GM19240 (cell line): ENCODE measurements at regions not wholly inside any gene's neighbourhood (a gene's known extent, or its start where the extent isn't known, plus 50 kb on each side); places are given as distances from the start of the nearest gene placed in this dataset.
"Not testable (repeated sequence)": the region's sequence is repeated elsewhere in the genome, so short reads cannot be mapped to it uniquely, and the experiment has no call there.

Source experiments
- DNase-seq: peaks from one replicate; pipeline ENCODE4 v3.0.0; 2011; ENCODE audit warnings: low spot score; ENCODE audit not compliant: insufficient read length

DNA sequence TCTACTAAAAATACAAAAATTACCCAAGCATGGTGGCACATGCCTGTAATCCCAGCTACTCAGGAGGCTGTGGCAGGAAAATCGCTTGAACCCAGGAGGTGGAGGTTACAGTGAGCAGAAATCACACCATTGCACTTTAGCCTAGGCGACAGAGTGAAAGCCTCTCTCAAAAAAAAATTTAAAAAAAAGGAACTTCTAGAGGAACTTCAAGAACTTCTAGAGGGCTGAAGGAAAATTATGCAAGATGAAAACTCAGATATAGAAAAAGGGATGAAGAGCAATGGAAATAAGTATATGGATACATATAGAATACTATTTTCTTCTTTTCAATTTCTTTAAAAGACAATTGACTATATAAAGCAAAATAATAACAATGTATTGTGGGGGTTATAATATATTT, 51.2 kb upstream of the PRR5 start:
- no peak for DNase-seq

DNA sequence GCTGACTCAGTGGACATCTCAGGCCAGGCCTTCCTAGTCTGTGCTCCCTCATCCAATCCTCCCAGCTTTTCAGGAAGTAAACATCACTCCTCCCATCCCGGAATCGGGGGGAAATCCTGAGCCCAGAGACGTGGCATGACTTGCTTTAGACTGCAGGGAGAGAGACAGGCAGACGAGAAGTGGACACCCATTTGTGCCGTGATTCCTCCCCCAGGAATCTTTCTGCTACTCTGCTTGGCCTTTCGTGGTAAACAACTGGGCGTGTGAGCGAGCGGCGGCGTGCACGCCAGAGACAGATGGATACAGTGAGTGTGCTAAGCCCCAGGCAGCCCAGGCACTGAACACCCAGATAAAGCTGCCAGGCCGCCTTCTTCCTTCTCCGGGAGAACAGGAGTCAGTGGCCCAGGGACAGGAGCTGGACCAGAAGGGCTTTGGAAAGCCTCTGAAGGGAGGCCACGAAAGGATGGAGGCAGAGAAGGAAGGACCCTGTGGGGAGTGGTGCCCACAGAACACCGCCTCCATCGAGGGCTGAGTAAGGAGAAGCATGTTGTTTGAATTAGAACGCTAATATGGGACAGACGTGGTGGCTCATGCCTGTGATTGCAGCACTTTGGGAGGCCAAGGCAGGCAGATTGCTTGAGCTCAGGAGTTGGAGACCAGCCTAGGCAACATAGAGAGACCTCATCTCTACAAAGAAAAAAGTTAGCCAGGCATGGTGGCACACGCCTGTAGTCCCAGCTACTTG, 53.0 kb upstream of the PRR5 start:
- DNase-seq, result no peak

DNA sequence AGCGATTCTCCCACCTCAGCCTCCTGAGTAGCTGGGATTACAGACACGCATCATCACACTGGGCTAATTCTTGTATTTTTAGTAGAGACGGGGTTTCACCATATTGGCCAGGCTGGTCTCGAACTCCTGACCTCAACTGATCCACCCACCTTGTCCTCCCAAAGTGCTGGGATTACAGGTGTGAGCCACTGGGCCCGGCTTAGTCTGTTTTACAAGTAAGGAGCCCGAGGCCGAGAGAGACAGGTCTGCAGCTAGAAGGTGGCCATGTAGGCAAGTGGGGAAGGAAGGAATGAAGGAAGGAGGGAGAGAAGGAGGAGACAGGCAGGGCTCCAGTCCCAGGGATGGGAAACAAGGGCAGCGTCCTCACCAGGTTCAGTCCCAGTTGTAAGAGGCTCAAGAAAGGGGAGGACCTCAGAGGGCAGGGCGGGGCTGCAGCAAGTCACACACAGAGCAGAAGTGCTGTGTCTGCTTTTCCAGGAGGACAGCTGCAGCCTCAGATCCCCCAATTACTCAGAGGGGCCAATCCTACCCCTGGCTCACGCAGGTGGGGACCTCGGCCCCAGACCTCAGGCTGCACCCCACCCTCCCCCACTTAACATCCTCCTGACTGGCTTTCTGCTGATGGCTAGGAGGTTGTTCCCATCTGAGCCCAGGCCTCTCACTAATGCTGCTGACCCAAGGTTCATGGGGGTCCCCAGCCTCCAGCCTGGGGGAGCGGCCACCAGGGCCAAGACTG, 53.8 kb upstream of the PRR5 start:
- no peak for DNase-seq

DNA sequence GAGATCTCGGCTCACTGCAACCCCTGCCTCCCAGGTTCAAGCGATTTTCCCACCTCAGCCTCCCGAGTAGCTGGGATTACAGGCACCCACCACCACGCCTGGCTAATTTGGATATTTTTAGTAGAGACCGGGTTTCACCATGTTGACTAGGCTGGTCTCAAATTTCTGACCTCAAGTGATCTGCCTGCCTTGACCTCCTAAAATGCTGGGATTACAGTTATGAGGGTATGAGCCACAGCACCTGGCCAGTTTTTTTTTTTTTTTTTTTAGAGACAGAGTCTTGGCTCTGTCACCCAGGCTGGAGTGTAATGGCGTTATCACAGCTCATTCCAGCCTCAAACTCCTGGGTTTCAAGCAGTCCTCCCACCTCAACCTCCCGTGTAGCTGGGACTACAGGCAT, 54.9 kb upstream of the PRR5 start:
- no peak for DNase-seq

DNA sequence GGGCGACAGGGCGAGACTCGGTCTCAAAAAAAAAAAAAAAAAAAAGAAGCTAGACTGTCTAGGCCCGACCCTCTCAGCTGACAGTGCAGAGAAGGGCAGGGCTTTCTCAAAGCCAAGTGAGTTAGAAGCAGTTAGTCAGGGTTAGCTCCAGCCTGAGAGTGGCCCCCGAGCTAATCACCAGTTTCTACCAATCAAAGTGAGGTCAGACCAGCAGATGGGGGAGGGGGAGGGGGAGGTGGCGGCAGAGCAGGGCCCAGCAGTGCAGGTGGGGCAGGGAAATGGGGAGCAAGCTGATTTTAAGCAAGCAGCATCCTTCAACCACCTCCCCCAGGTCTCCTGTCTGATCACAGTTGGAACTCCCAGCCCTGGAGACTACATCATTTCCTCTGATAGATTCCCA, 55.3 kb upstream of the PRR5 start:
- no peak for DNase-seq

DNA sequence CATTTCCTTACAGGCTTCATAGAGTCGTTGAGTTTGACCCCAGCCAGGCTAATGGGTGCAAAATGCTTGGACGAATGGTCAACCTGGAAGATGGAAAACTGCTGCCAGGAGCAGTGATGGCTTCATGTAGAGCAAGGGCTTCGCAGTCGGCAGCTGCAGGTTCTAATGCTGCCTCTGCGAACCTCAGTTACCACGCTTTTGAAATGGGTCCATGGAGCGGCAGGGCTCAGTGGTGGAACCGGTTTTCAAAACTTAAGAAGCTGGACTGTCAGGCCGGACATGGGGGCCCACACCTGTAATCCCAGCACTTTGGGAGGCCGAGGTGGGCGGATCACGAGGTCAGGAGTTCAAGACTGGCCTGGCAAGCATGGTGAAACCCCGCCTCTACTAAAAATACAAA, 55.9 kb upstream of the PRR5 start:
- DNase-seq, result no peak

DNA sequence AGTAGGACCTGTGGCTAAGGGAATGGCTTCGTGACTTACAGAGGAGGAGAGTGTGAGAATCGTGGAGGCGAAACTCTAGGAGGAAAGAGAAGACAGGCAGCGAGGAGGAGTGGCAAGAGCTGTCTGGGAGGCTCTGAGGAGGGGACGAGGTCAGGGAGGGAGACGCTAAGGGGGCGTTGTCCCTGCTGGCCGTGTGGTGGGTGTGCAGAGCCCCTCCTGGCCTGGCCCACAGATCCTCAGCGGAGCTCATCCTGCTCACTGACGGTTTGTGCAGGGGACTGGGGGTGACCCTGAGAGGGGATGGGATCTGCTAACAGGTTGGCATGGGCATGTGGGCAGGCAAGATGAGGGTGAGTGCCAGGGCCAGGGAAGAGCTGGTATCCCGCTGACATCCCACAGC, 56.5 kb upstream of the PRR5 start:
- no peak for DNase-seq

DNA sequence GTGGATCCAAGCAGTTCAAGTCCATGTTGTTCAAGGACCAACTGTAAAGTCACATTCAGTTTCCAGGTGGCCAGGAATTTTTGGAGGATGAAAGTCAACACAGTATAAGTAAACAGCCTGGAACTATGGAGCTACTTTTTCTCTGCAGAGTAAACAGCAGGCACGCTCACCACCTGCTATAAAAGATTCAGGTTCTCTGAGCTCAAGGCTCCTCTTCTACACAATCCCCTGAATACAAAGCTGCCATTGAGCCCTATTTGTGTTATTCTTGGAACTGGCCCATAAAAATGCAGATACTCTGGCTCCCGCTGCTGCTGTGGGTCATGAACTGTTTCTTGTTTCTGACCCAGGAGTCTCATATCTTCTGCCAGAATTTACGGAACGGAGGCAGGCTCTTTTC, 56.9 kb upstream of the PRR5 start:
- no peak for DNase-seq

DNA sequence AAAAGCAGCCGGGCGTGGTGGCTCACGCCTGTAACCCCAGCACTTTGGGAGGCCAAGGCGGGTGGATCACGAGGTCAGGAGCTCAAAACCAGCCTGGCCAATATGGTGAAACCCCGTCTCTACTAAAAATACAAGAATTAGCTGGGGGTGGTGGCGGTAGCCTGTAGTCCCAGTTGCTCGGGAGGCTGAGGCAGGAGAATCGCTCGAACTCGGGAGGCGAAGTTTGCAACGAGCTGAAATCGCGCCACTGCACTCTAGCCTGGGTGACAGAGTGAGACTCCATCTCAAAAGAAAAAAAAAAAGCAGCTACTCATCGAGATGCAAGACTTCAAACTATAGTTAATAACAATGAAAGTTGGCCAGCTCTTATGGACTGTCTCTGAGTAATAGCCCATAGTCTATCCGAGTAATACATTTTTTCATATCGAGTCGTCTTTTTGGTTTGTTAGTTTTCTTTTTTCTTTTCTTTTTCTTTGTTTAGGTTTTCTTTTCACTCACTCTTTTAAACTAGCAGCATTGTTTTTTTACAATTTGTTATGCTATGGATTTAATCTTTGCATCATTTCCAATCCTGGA, 58.4 kb upstream of the PRR5 start:
- DNase-seq, result not testable (repeated sequence)

DNA sequence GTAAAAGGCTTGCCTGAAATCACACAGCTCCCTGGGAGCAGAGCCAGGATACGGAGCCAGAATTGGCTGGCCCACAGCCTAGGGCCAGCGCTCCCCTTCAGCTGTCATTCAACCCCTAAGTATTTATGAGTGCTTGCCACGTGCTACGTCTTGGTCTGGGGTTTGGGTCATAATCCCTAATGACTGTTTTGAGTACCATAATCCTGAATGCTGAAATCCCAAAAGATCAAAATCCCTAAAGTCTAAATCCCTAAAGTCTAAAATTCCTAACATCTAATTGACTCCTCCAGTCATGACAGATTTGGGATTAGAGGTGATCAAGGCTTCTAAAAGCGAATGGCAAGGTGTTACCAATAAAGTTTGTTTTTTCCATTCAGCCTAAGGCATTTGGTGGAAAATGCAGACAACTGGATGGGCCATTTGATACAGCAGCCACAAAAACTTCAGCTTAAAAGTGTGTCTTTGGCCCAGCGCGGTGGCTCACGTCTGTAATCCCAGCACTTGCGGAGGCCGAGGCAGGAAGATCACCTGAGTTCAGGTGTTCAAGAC, 59.8 kb upstream of the PRR5 start:
- no peak for DNase-seq

DNA sequence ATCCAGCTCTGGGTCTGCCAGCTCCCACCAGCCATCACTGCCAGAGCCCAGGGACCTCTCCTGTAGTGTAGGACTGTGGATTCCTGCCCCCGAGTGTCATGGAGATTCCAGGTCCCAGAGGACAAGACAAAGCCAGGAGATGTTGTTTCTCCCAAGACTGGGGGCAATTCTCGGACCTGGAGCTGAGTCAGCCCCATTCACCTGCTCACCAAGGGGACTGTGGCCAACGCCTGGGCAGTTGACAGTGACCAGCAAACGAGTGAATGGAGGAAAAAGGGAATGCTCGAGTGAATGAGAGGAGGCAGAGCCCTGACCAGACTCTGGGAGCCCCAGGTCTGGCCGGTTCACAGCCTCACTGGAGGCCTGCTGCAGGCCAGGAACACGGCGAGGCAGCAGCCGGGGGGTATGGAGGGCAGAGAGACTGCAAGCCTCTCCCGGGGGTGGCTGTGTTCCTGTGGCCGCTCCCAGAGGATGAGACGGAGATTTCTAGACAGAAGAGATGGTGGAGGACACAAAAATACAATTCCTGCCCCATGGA, 61.3 kb upstream of the PRR5 start:
- no peak for DNase-seq

DNA sequence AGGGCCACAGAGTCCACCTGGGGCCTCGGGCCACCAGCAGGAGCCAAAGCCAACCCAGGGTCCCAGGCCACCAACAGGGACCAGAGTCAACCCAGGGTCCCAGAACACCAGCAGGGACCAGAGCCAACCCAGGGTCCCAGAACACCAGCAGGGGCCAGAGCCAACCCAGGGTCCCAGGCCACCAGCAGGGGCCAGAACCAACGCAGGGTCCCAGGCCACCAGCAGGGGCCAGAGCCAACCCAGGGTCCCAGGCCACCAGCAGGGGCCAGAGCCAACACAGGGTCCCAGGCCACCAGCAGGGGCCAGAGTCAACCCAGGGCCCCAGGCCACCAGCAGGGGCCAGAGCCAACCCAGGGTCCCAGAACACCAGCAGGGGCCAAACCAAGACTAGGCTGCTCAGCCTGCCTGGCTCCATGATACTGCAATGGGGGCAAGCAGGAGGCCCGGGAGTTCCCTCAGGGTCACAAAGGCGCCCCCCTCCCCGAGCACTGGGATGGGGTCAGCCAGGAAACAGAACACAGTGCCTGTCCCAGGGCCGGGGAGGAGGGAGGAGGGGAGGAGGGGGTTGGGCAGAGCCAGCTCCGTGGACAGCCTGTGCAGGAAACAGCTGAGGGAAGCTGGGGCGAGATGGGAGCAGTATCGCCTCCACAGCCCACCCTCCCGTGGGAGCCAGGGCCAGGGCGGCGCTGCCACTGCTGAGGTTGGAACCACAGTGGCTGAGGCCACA, 62.0 kb upstream of the PRR5 start:
- DNase-seq, result no peak

DNA sequence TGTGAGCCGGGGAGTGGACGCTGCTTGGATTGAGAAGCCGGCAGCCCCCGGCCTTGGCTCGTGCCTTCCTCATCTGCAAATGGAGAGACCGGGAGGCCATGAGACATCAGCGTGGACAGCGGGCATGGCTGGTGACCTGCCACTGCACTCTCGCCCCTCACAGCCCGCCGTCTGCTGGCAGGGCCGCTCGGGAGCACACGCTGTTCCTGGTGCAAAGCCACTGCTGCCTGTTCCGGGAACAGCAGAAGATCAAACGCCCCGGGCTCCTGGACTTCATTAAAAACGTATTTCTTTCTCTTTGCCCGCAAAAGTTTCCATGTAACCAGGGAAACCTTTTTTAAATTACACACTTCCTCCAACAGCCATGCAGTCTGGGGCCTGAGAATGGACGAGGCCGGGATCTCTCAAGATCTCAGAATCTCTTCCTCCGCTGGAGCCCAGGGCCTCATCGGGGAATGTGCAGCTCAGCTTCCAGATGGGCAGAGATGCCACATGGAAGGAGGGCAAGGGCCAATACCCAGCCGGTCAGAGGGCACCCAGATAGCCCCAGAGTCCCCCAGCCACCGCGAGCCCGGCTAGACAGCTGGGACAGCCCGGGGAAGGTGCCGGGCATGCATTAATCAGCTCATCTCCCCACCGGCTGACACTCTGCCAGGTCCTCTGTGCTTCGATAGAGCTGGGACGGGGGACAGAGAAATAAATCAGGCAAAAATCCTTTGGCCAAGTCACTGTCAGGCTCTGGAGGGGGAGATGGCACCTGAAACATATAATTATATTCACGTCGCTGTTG, 62.8 kb upstream of the PRR5 start:
- DNase-seq, result no peak

DNA sequence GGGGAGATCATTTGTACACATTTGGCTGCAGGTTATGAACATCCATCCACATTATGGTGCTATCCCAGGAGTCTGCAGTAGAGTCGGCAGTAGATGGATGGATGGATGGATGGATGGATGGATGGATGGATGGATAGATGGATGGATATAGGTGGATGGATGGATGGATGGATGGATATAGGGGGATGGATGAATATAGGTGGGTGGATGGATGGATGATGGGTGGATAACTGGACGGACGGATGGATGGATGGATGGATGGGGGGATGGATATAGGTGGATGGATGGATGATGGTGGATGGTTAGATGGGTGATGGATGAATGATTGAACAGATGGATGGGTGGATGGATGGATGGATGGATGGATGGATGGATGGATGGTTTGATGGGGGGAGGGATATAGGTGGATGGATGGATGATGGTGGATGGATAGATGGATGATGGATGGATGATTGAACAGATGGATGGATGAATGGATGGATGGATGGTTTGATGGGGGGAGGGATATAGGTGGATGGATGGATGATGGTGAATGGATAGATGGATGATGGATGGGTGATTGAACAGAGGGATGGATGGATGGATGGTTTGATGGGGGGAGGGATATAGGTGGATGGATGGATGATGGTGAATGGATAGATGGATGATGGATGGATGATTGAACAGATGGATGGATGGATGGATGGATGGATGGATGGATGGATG, 65.3 kb upstream of the PRR5 start:
- DNase-seq, result not testable (repeated sequence)

DNA sequence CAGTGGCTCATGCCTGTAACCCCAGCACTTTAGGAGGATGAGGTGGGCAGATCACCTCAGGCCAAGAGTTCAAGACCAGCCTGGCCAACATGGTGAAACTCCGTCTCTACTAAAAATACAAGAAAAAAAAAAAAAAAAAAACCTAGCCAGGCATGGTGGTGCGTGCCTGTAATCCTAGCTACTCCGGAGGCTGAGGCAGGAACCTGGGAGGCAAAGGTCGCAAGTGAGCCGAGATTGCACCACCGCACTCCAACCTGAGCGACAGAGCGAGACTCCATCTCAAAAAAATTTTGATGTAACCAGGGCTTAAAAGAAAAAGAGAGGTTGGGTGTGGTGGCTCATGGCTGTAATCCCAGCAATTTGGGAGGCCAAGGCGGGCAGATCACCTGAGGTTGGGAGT, 66.4 kb upstream of the PRR5 start:
- not testable (repeated sequence) for DNase-seq

DNA sequence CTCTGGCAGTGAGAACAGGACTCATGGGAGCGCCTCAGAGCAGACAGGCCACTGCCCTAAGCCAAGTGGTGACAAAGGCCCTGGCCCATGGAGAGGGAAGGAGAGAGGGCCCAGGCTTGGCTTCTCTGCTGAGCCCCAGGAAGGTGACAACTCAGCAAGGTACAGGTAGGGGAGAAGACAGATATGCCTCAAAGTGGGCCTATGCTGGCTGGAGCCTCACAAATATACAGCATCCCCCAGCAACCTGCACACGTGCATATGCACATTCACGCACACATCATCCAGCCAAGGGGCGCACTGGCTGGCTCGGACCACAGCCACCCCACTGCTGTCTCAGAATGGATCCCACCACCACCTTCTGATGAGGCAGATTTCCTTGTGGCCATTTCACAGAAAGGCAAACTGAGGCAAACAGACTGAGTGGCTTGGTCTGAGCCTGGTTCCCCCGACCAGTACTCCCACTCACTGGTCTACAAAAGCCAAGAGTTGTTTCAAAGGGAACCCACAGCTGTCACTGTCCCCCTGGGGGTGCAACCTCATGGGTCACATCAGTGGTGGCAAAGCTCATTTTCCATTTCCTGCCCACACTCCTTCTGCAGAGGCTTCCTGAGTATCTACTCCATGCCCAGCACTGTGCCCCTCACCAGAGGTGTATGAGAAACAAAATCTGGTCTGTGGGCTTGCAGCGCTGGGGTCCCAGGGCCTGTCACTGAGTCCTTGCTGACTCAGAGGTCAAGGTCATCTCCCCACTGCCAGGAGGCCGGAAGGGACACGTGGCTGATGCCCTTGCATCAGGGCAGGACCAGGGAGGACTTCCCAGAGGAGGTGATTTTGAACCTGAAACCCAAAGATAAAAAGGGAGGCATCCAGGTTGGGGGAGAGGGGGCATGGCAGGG, 67.3 kb upstream of the PRR5 start:
- DNase-seq, result no peak

DNA sequence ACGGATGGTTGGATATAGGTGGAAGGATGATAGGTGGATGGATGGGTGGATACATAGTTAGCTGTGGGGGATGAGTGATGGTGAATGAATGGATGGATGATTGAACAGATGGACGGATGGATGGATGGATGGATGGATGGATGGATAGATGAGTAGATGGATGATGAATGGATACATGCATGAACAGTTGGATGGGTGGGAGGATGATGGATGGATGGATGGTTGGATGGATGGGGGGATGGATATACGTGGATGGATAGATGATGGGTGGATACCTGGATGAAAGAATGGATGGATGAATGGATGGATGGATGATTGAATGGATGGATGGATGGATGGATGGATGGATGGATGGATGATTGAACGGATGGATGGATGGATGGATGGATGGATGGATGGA, 68.4 kb upstream of the PRR5 start:
- DNase-seq, result no peak

DNA sequence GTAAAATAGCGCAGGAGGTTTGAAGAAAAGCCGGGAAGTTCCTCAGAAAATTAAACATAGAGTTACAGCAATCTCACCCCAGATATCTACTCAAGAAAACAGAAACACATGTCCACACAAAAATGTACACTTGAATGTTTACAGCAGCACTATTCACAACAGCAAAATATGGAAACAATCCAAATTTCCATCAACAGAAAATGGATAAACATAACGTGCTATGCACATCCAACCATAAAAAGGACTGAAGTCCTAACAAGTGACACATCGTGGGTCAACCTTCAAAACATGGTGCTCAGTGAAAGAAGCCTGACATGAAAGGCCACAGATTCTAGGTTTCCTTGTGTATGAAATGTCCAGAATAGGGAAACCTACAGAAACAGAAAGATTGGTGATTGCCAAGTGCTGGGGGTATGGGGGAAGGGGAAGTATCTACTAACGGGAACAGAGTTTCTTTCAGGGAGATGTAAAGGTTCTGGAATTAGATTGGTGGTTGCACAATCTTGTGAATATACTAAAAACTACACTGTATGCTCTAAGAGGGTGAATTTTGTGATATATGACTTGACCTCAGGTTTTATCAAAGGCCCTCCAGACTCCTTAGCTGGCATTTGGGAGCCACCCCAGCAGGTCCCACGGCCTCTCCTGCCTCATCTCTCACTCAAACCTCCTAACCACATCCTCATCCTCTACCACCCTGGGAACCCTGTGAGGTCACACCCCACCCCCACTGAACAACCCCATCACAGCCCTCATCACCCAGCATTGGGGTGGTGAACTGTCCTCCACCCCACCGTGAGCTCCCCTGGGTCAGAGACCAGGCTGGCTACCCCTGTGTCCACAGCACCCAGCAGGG, 69.2 kb upstream of the PRR5 start:
- no peak for DNase-seq
